K562 (cell line): ENCODE measurements at regions not wholly inside any gene's neighbourhood (a gene's known extent, or its start where the extent isn't known, plus 50 kb on each side); places are given as distances from the start of the nearest gene placed in this dataset.

Experiments
- EZH2 ChIP-seq: IDR thresholded peaks from 2 replicates; pipeline ENCODE4 v1.6.1; 2012; ENCODE audit warnings: low read depth, mild to moderate bottlenecking, inconsistent platforms, low read length, borderline replicate concordance
- TEAD4 ChIP-seq, 2 experiments: sonication (generic) in 1 of 2; formaldehyde crosslinking in 1 of 2; IDR thresholded peaks; 2 replicates each; pipeline versions ENCODE4 v1.6.1 to v1.8.0; 2012 to 2022; ENCODE audit warnings: borderline replicate concordance in 1 of 2, inconsistent platforms in 1 of 2, low read length in 1 of 2, mild to moderate bottlenecking in 1 of 2, missing genetic modification reagents in 1 of 2
- ZNF507 ChIP-seq: conservative IDR thresholded peaks from 2 replicates; pipeline ENCODE4 v1.6.1; 2017; ENCODE audit warnings: missing genetic modification characterization, missing compliant biosample characterization
- TF ChIP-seq, protein P1 (sequence below): fragments of 450-650 bp; formaldehyde crosslinking; IDR thresholded peaks from 2 replicates; pipeline ENCODE4 v1.4.0; 2020; ENCODE audit warnings: mild to moderate bottlenecking, mixed read lengths
- TF ChIP-seq, protein P2 (sequence below): sonication (generic); formaldehyde crosslinking; IDR thresholded peaks from 2 replicates; pipeline ENCODE4 v1.8.0; 2022; ENCODE audit warnings: missing genetic modification reagents, mild to moderate bottlenecking, borderline replicate concordance
- TF ChIP-seq, protein P3 (sequence below): sonication (generic); formaldehyde crosslinking; IDR thresholded peaks from 2 replicates; pipeline ENCODE4 v1.9.0; 2022; ENCODE audit warnings: mild to moderate bottlenecking, missing genetic modification reagents

DNA sequence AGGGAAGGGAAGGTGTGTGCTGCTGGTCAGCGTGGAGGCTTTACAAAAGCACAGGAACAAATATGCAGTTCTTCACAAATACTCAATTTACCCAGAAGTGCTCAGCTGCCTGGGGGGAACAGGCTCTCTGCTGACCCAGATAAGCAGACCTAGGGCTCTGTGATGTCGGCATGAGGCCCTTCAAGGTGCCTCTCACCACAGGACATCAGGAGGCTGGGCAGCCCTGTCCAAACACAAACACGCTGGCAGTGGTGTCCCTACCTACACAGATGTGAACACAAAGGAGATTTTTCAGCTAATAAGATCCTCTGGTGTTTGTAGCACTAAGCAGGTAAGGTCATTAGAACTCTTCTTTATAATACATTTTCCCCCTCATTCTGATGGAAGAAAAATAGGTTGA lies 243.0 kb upstream of the PROX1 start:
- TF ChIP-seq ZNF507: no peak
- TF ChIP-seq, protein P1, sequence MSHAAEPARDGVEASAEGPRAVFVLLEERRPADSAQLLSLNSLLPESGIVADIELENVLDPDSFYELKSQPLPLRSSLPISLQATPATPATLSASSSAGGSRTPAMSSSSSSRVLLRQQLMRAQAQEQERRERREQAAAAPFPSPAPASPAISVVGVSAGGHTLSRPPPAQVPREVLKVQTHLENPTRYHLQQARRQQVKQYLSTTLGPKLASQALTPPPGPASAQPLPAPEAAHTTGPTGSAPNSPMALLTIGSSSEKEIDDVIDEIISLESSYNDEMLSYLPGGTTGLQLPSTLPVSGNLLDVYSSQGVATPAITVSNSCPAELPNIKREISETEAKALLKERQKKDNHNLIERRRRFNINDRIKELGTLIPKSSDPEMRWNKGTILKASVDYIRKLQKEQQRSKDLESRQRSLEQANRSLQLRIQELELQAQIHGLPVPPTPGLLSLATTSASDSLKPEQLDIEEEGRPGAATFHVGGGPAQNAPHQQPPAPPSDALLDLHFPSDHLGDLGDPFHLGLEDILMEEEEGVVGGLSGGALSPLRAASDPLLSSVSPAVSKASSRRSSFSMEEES (CRISPR knock-in tag): no peak
- no peak for TF ChIP-seq TEAD4 (IDR thresholded peaks at IDR 0.05; ENCODE audit: low read length)
- TF ChIP-seq TEAD4 (CRISPR knock-in tag; IDR thresholded peaks at IDR 0.05; ENCODE audit: borderline replicate concordance): no peak
- TF ChIP-seq, protein P2, sequence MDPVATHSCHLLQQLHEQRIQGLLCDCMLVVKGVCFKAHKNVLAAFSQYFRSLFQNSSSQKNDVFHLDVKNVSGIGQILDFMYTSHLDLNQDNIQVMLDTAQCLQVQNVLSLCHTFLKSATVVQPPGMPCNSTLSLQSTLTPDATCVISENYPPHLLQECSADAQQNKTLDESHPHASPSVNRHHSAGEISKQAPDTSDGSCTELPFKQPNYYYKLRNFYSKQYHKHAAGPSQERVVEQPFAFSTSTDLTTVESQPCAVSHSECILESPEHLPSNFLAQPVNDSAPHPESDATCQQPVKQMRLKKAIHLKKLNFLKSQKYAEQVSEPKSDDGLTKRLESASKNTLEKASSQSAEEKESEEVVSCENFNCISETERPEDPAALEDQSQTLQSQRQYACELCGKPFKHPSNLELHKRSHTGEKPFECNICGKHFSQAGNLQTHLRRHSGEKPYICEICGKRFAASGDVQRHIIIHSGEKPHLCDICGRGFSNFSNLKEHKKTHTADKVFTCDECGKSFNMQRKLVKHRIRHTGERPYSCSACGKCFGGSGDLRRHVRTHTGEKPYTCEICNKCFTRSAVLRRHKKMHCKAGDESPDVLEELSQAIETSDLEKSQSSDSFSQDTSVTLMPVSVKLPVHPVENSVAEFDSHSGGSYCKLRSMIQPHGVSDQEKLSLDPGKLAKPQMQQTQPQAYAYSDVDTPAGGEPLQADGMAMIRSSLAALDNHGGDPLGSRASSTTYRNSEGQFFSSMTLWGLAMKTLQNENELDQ (CRISPR knock-in tag): no peak
- TF ChIP-seq, protein P3, sequence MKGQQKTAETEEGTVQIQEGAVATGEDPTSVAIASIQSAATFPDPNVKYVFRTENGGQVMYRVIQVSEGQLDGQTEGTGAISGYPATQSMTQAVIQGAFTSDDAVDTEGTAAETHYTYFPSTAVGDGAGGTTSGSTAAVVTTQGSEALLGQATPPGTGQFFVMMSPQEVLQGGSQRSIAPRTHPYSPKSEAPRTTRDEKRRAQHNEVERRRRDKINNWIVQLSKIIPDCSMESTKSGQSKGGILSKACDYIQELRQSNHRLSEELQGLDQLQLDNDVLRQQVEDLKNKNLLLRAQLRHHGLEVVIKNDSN (CRISPR knock-in tag): no peak
- no peak for TF ChIP-seq EZH2
